ENCODE measurements at regions not wholly inside any gene's neighbourhood (a gene's known extent, or its start where the extent isn't known, plus 50 kb on each side); places are given as distances from the start of the nearest gene placed in this dataset.
A peak's percentile ranks its signal among the peaks of the same experiment; 100 is the strongest.

DNA sequence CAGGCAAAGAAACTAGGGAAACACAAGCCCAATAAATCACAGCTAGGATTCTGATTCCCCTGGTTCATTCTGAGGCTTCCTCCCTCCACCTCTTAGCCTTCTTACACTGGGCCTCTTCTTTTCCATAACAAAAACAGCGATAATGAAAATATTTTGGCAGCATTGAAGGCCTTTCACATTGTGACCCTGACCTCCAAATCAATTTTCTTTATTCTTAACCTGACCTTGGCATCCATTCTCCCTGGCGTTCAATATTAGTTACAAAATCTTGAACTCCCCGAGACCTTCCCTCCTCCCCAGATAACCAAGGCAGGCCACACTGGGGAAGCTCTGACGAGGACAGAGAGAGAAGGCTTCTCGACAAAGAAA lies 399.9 kb downstream of the ZSWIM6 start (continued):
- no peak for TF ChIP-seq SIX5 (IDR thresholded peaks at IDR 0.05; ENCODE audit: low read depth, low read length)

DNA sequence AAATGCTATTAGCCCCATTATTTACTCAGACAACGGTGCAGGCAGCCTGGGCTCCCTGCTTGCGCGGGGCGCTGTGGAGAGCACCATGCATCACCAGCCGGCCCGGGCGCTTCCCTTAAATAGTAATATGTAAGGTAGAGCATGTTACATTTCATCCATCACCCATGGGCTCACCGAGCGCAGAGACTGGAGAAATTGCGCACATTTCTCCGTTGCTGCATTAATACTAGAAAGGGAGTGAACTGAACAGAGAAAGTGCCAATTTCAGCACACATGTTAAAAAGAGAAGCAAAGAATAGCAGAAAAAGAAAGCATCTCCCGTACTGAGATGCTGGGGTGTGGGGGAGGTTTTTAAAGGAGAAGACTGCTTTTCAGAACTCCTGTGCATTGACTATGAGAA lies 400.3 kb downstream of the ZSWIM6 start:
- Histone ChIP-seq H3K18ac (ENCODE audit: extremely low read depth, low read length) (no peak overlapping the region), H3K79me2 (ENCODE audit: control insufficient read depth in 1 of 2, insufficient read depth in 2 of 2, low read length in 2 of 2) (no peaks in the 10 kb centered on the region), H3K27ac (ENCODE audit: low read depth, low read length) (no peak overlapping the region), H3K4me1 (replicated peaks in 1 of 4; ENCODE audit: control insufficient read depth in 3 of 4, insufficient read depth in 4 of 4, low read length in 3 of 4) (peaks cover 2 to 11% (median 5%) of the 10 kb centered on the region in 4 experiments; a peak in 6 of 7 replicates), H3K36me3 (ENCODE audit: control insufficient read depth in 2 of 4, insufficient read depth in 4 of 4, low read length in 3 of 4) (no peaks in the 10 kb centered on the region), H2BK5ac (ENCODE audit: low read depth, low read length) (no peak overlapping the region), H2BK20ac (ENCODE audit: low read length) (no peak overlapping the region), H2BK12ac (ENCODE audit: low read depth, low read length) (no peak overlapping the region), H3K23ac (ENCODE audit: insufficient read length) (no peak overlapping the region), H3K9ac (replicated peaks in 1 of 4; ENCODE audit: extremely low read depth in 1 of 4, low read depth in 3 of 4, low read length in 3 of 4) (no peak overlapping the region), H3K23me2 (ENCODE audit: low read depth, low read length) (no peaks in the 10 kb centered on the region; the same call in 1 of the 2 replicates), H2AK5ac (ENCODE audit: low read depth, low read length) (no peak overlapping the region), H3K4me2 (ENCODE audit: insufficient read depth in 1 of 2, low read depth in 2 of 2, low read length in 2 of 2) (peak overlapping the region; percentile 59 to 60), H4K8ac (ENCODE audit: extremely low read depth, insufficient read depth, low read length) (no peak overlapping the region), H3K79me1 (ENCODE audit: low read depth, low read length) (no peaks in the 10 kb centered on the region), H4K20me1 (replicated peaks in 1 of 2; ENCODE audit: control insufficient read depth in 1 of 2, insufficient read depth in 2 of 2, low read length in 2 of 2) (no peaks in the 10 kb centered on the region), H4K91ac (replicated peaks; ENCODE audit: insufficient read length, low read length) (no peak overlapping the region), H2BK120ac (replicated peaks; ENCODE audit: low read depth, low read length) (no peak overlapping the region), H3K4ac (replicated peaks; ENCODE audit: insufficient read length, low read depth, low read length) (no peak overlapping the region), H3K27me3 (replicated peaks in 1 of 4; ENCODE audit: control insufficient read depth in 3 of 4, extremely low read depth in 1 of 4, insufficient read depth in 3 of 4, low read length in 3 of 4) (peaks cover 0 to 2% (median under 1%) of the 10 kb centered on the region in 4 experiments; a peak in 2 of 7 replicates), H2BK15ac (ENCODE audit: low read length) (no peak overlapping the region), H3K4me3 (ENCODE audit: extremely low read depth in 1 of 4, insufficient read depth in 2 of 4, low read depth in 3 of 4, low read length in 4 of 4) (peak overlapping the region in 2 of 4 experiments; percentile 9 to 36; a peak in 2 of 8 replicates), H2AFZ (ENCODE audit: low read length) (no peak overlapping the region), H3K9me3 (ENCODE audit: insufficient read depth in 2 of 2, low read depth in 1 of 2, low read length in 1 of 2) (no peaks in the 10 kb centered on the region), H3K14ac (ENCODE audit: insufficient read length) (no peak overlapping the region), H3K56ac (replicated peaks; ENCODE audit: insufficient read length, low read depth, low read length) (no peak overlapping the region), H4K5ac (ENCODE audit: insufficient read length, low read depth, low read length) (no peak overlapping the region)
- 47% methylated on average over 12 of the region's 12 CpGs; no CpG with 5 or more reads in 1 of the 2 experiments for WGBS, 2 experiments (ENCODE audit: extremely low coverage in 1 of 2, insufficient coverage in 1 of 2, insufficient read length in 1 of 2, insufficient replicate concordance in 2 of 2, low coverage in 1 of 2, low lambda C conversion rate in 2 of 2, missing lambda C conversion rate in 1 of 2)
- FAIRE-seq (no peak), DNase-seq (ENCODE audit: low read depth in 1 of 2, low spot score in 2 of 2) (no peak)
- ChIA-PET POLR2A (ENCODE audit: partially characterized antibody) (no interaction called here), CTCF (ENCODE audit: partially characterized antibody) (no interaction called here)
- no peak for TF ChIP-seq HDAC2 (IDR thresholded peaks at IDR 0.05; ENCODE audit: borderline replicate concordance in 1 of 2, low read depth in 2 of 2, low read length in 2 of 2)
- TF ChIP-seq SIN3A (conservative IDR thresholded peaks at IDR 0.05 in 1 of 2, IDR thresholded peaks at IDR 0.05 in 1 of 2; ENCODE audit: low read depth in 1 of 2, low read length in 2 of 2) = no peak
- no peak for TF ChIP-seq RXRA (IDR thresholded peaks at IDR 0.05; ENCODE audit: insufficient read depth, low read depth, low read length)
- TF ChIP-seq, protein P1, sequence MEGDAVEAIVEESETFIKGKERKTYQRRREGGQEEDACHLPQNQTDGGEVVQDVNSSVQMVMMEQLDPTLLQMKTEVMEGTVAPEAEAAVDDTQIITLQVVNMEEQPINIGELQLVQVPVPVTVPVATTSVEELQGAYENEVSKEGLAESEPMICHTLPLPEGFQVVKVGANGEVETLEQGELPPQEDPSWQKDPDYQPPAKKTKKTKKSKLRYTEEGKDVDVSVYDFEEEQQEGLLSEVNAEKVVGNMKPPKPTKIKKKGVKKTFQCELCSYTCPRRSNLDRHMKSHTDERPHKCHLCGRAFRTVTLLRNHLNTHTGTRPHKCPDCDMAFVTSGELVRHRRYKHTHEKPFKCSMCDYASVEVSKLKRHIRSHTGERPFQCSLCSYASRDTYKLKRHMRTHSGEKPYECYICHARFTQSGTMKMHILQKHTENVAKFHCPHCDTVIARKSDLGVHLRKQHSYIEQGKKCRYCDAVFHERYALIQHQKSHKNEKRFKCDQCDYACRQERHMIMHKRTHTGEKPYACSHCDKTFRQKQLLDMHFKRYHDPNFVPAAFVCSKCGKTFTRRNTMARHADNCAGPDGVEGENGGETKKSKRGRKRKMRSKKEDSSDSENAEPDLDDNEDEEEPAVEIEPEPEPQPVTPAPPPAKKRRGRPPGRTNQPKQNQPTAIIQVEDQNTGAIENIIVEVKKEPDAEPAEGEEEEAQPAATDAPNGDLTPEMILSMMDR (IDR thresholded peaks at IDR 0.05; ENCODE audit: control extremely low read depth in 1 of 3, insufficient read depth in 1 of 3, low read depth in 1 of 3, low read length in 3 of 3) = no peak
- no peak for TF ChIP-seq SRF (IDR thresholded peaks at IDR 0.05; ENCODE audit: low read depth, low read length)
- no peak for TF ChIP-seq BCL11A (IDR thresholded peaks at IDR 0.05; ENCODE audit: low read depth in 2 of 2, low read length in 2 of 2)
- TF ChIP-seq POLR2A (IDR thresholded peaks at IDR 0.05; ENCODE audit: control extremely low read depth in 1 of 2, low read depth in 2 of 2, low read length in 2 of 2) = no peak
- TF ChIP-seq ASH2L (IDR thresholded peaks at IDR 0.05; ENCODE audit: low read length) = no peak
- no peak for TF ChIP-seq SP4 (IDR thresholded peaks at IDR 0.05; ENCODE audit: low read length)
- no peak for TF ChIP-seq RBBP5 (IDR thresholded peaks at IDR 0.05; ENCODE audit: borderline replicate concordance, low read depth, low read length)
